ENCODE measurements at regions not wholly inside any gene's neighbourhood (a gene's known extent, or its start where the extent isn't known, plus 50 kb on each side); places are given as distances from the start of the nearest gene placed in this dataset.
"Not testable (repeated sequence)": the region's sequence is repeated elsewhere in the genome, so short reads cannot be mapped to it uniquely, and the experiment has no call there.

- intact Hi-C loops (cut with micrococcal nuclease) = loop anchor here (5.0 kb wide), 1 partner anchor 35 kb away; no protein-coding TSS in a partner anchor
Measured at GRCh38 chr1:109857702-109858101, 52.9 kb upstream of the CSF1 start.

- intact Hi-C loops (cut with micrococcal nuclease) = loop anchor here (5.0 kb wide), 1 partner anchor 34 kb away; no protein-coding TSS in a partner anchor
Measured at GRCh38 chr1:109855986-109856385, 54.7 kb upstream of the CSF1 start.

GRCh38 chr1:109853972-109854371 lies 56.7 kb upstream of the CSF1 start:
- intact Hi-C loops (cut with micrococcal nuclease) = not testable (repeated sequence)

- intact Hi-C loops (cut with micrococcal nuclease) = not testable (repeated sequence)
Measured at GRCh38 chr1:109852221-109853015, 58.2 kb upstream of the CSF1 start.

GRCh38 chr1:109850827-109851226 lies 59.8 kb upstream of the CSF1 start:
- intact Hi-C loops (cut with micrococcal nuclease) = no loop called here

- intact Hi-C loops (cut with micrococcal nuclease) = no loop called here
Measured at GRCh38 chr1:109850194-109850593, 60.5 kb upstream of the CSF1 start.

- intact Hi-C loops (cut with micrococcal nuclease) = no loop called here
Measured at GRCh38 chr1:109849655-109850054, 61.0 kb upstream of the CSF1 start.

- intact Hi-C loops (cut with micrococcal nuclease) = no loop called here
Measured at GRCh38 chr1:109847251-109847650, 63.4 kb upstream of the CSF1 start.

- intact Hi-C loops (cut with micrococcal nuclease) = no loop called here
Measured at GRCh38 chr1:109846846-109847245, 63.8 kb upstream of the CSF1 start.

- intact Hi-C loops (cut with micrococcal nuclease) = no loop called here
Measured at GRCh38 chr1:109846162-109846561, 64.5 kb upstream of the CSF1 start.

GRCh38 chr1:109845658-109846057 lies 65.0 kb upstream of the CSF1 start:
- intact Hi-C loops (cut with micrococcal nuclease) = no loop called here

- intact Hi-C loops (cut with micrococcal nuclease) = no loop called here
Measured at GRCh38 chr1:109844609-109845008, 66.0 kb upstream of the CSF1 start.

GRCh38 chr1:109840011-109840629 lies 70.5 kb upstream of the CSF1 start:
- intact Hi-C loops (cut with micrococcal nuclease) = no loop called here

GRCh38 chr1:109839276-109839675 lies 71.4 kb upstream of the CSF1 start:
- intact Hi-C loops (cut with micrococcal nuclease) = not testable (repeated sequence)

- intact Hi-C loops (cut with micrococcal nuclease) = no loop called here
Measured at GRCh38 chr1:109838838-109839240, 71.8 kb upstream of the CSF1 start.

- intact Hi-C loops (cut with micrococcal nuclease) = no loop called here
Measured at GRCh38 chr1:109837852-109838570, 72.6 kb upstream of the CSF1 start.

- intact Hi-C loops (cut with micrococcal nuclease) = not testable (repeated sequence)
Measured at GRCh38 chr1:109835645-109836044, 71.9 kb upstream of the EPS8L3 start.

GRCh38 chr1:109834951-109835350 lies 71.2 kb upstream of the EPS8L3 start:
- intact Hi-C loops (cut with micrococcal nuclease) = no loop called here

- intact Hi-C loops (cut with micrococcal nuclease) = no loop called here
Measured at GRCh38 chr1:109832945-109833344, 69.2 kb upstream of the EPS8L3 start.

GRCh38 chr1:109828756-109829505 lies 65.2 kb upstream of the EPS8L3 start:
- intact Hi-C loops (cut with micrococcal nuclease) = no loop called here

- intact Hi-C loops (cut with micrococcal nuclease) = no loop called here
Measured at GRCh38 chr1:109827986-109828385, 64.3 kb upstream of the EPS8L3 start.
